ENCODE measurements at regions not wholly inside any gene's neighbourhood (a gene's known extent, or its start where the extent isn't known, plus 50 kb on each side); places are given as distances from the start of the nearest gene placed in this dataset.

GRCh38 chr13:80671773-80672172 lies 330.8 kb upstream of the SPRY2 start:
- DNase-seq, result no peak
- no peak overlapping the region for H3K27ac ChIP-seq
- WGBS, 2 donors, result 87 to 90% methylated on average over 7 of the region's 7 CpGs
- intact Hi-C loops (cut with DNase I), result no loop called here
- TF ChIP-seq CTCF (IDR thresholded peaks at IDR 0.05), result no peak
- TF ChIP-seq POLR2A (IDR thresholded peaks at IDR 0.05), result no peak
- H3K4me1 ChIP-seq, result no peaks in the 10 kb centered on the region
- no peaks in the 10 kb centered on the region for H3K27me3 ChIP-seq
- no peaks in the 10 kb centered on the region for H3K36me3 ChIP-seq
- H3K4me3 ChIP-seq (replicated peaks in 1 of 3), result no peak overlapping the region
- H3K9me3 ChIP-seq, result no peaks in the 10 kb centered on the region

GRCh38 chr13:80669112-80669511 lies 328.2 kb upstream of the SPRY2 start:
- TF ChIP-seq POLR2A (IDR thresholded peaks at IDR 0.05) (no peak), CTCF (IDR thresholded peaks at IDR 0.05) (no peak)
- H3K4me3 ChIP-seq (replicated peaks in 1 of 3), result no peak overlapping the region
- H3K27me3 ChIP-seq, result no peaks in the 10 kb centered on the region
- no peaks in the 10 kb centered on the region for H3K9me3 ChIP-seq
- WGBS, 2 donors, result 92 to 93% methylated on average over 1 of the region's 1 CpG
- no peaks in the 10 kb centered on the region for H3K4me1 ChIP-seq
- intact Hi-C loops (cut with DNase I), result no loop called here
- H3K36me3 ChIP-seq, result no peaks in the 10 kb centered on the region
- no peak overlapping the region for H3K27ac ChIP-seq
- DNase-seq, result no peak

GRCh38 chr13:80668452-80668851 lies 327.5 kb upstream of the SPRY2 start:
- Histone ChIP-seq H3K4me1 (no peaks in the 10 kb centered on the region), H3K4me3 (replicated peaks in 1 of 3) (no peak overlapping the region), H3K27ac (no peak overlapping the region), H3K9me3 (no peaks in the 10 kb centered on the region), H3K27me3 (no peaks in the 10 kb centered on the region), H3K36me3 (no peaks in the 10 kb centered on the region)
- 78 to 90% methylated on average over 2 of the region's 2 CpGs for WGBS, 2 donors
- DNase-seq, result no peak
- TF ChIP-seq CTCF (IDR thresholded peaks at IDR 0.05) (no peak), POLR2A (IDR thresholded peaks at IDR 0.05) (no peak)
- intact Hi-C loops (cut with DNase I), result no loop called here

GRCh38 chr13:80666782-80667552 lies 326.0 kb upstream of the SPRY2 start:
- Histone ChIP-seq H3K4me1 (no peaks in the 10 kb centered on the region), H3K36me3 (no peaks in the 10 kb centered on the region), H3K4me3 (replicated peaks in 1 of 3) (no peak overlapping the region), H3K27ac (no peak overlapping the region), H3K9me3 (no peaks in the 10 kb centered on the region), H3K27me3 (no peaks in the 10 kb centered on the region)
- intact Hi-C loops (cut with DNase I), result no loop called here
- no peak for TF ChIP-seq CTCF (IDR thresholded peaks at IDR 0.05)
- DNase-seq, result no peak
- WGBS, 2 donors, result 74 to 76% methylated on average over 1 of the region's 1 CpG

- no peak overlapping the region for H3K4me3 ChIP-seq (replicated peaks in 1 of 3)
- no peaks in the 10 kb centered on the region for H3K4me1 ChIP-seq
- DNase-seq, result no peak
- WGBS, 2 donors, result 60 to 73% methylated on average over 3 of the region's 3 CpGs
- H3K27ac ChIP-seq, result no peak overlapping the region
- no peak for TF ChIP-seq CTCF (IDR thresholded peaks at IDR 0.05)
- intact Hi-C loops (cut with DNase I), result no loop called here
- no peaks in the 10 kb centered on the region for H3K9me3 ChIP-seq
- H3K36me3 ChIP-seq, result no peaks in the 10 kb centered on the region
- no peaks in the 10 kb centered on the region for H3K27me3 ChIP-seq
Observed at GRCh38 chr13:80665792-80666333, 324.9 kb upstream of the SPRY2 start.
